NCI-H446 (cell line): ENCODE measurements at regions not wholly inside any gene's neighbourhood (a gene's known extent, or its start where the extent isn't known, plus 50 kb on each side); places are given as distances from the start of the nearest gene placed in this dataset.

Experiments used
- DNase-seq, 2 experiments: peaks; one replicate each; lab custom pipeline; 2025; lab: John Stamatoyannopoulos, UW

- DNase-seq, result no peak
Observed at GRCh38 chr10:10462151-10462941, 555.3 kb upstream of the CELF2 start.

- no peak for DNase-seq
Observed at GRCh38 chr10:10471758-10472157, 545.9 kb upstream of the CELF2 start.

GRCh38 chr10:10475812-10476211, 541.9 kb upstream of the CELF2 start:
- DNase-seq, result no peak

- DNase-seq, result peak in 1 of 2 experiments; percentile 57
Observed at GRCh38 chr10:10477844-10478243, 539.8 kb upstream of the CELF2 start.

- DNase-seq, result no peak
Observed at GRCh38 chr10:10479465-10479864, 538.2 kb upstream of the CELF2 start.

- no peak for DNase-seq
Observed at GRCh38 chr10:10482613-10483012, 535.1 kb upstream of the CELF2 start.

GRCh38 chr10:10489076-10489475, 528.6 kb upstream of the CELF2 start:
- DNase-seq, result no peak

GRCh38 chr10:10489805-10490571, 527.7 kb upstream of the CELF2 start:
- no peak for DNase-seq

GRCh38 chr10:10490581-10490980, 527.1 kb upstream of the CELF2 start:
- no peak for DNase-seq

GRCh38 chr10:10492420-10492819, 525.3 kb upstream of the CELF2 start:
- DNase-seq, result no peak

GRCh38 chr10:10493833-10494232, 523.8 kb upstream of the CELF2 start:
- no peak for DNase-seq

GRCh38 chr10:10497245-10497644, 520.4 kb upstream of the CELF2 start:
- DNase-seq, result no peak

GRCh38 chr10:10498781-10499180, 518.9 kb upstream of the CELF2 start:
- DNase-seq, result peak in 1 of 2 experiments; percentile 25

- DNase-seq, result no peak
Observed at GRCh38 chr10:10499839-10500238, 517.8 kb upstream of the CELF2 start.

GRCh38 chr10:10500937-10501336, 516.7 kb upstream of the CELF2 start:
- DNase-seq, result no peak

GRCh38 chr10:10503772-10504171, 513.9 kb upstream of the CELF2 start:
- DNase-seq, result no peak

- peak in 1 of 2 experiments; percentile 8 for DNase-seq
Observed at GRCh38 chr10:10508211-10508610, 509.5 kb upstream of the CELF2 start.

- DNase-seq, result no peak
Observed at GRCh38 chr10:10510179-10510578, 507.5 kb upstream of the CELF2 start.

GRCh38 chr10:10513067-10513466, 504.6 kb upstream of the CELF2 start:
- no peak for DNase-seq

GRCh38 chr10:10513898-10514297, 503.8 kb upstream of the CELF2 start:
- no peak for DNase-seq

GRCh38 chr10:10514797-10515196, 502.9 kb upstream of the CELF2 start:
- DNase-seq, result no peak

GRCh38 chr10:10515479-10516204, 502.0 kb upstream of the CELF2 start:
- DNase-seq, result no peak
